ENCODE measurements at regions not wholly inside any gene's neighbourhood (a gene's known extent, or its start where the extent isn't known, plus 50 kb on each side); places are given as distances from the start of the nearest gene placed in this dataset.
A peak's percentile ranks its signal among the peaks of the same experiment; 100 is the strongest.
"Not testable (repeated sequence)": the region's sequence is repeated elsewhere in the genome, so short reads cannot be mapped to it uniquely, and the experiment has no call there.

GRCh38 chrX:78839711-78840110 is 92.2 kb downstream of the LPAR4 start:
- Histone ChIP-seq H3K4me1 (ENCODE audit: insufficient read depth, low read length, severe bottlenecking) (no peaks in the 10 kb centered on the region), H3F3A (ENCODE audit: insufficient read depth, low read length) (no peaks in the 10 kb centered on the region), H3K79me2 (ENCODE audit: insufficient read depth, low read length) (no peaks in the 10 kb centered on the region)

GRCh38 chrX:78844218-78844617 is 96.7 kb downstream of the LPAR4 start:
- not testable (repeated sequence) for H3K9me3 ChIP-seq (ENCODE audit: low read length); H3K36me3 ChIP-seq (ENCODE audit: insufficient read depth, low read length); H3K4me3 ChIP-seq (ENCODE audit: low read depth, low read length, poor library complexity, severe bottlenecking); H4K20me1 ChIP-seq (ENCODE audit: insufficient read depth, low read length); H3K27me3 ChIP-seq (ENCODE audit: insufficient read depth, low read length); H3K9me2 ChIP-seq (ENCODE audit: low read depth, low read length); H2AFZ ChIP-seq (ENCODE audit: low read length); H3K4me2 ChIP-seq (ENCODE audit: low read length); H3F3A ChIP-seq (ENCODE audit: insufficient read depth, low read length); H3K27ac ChIP-seq (ENCODE audit: low read depth, low read length, poor library complexity, severe bottlenecking); H3K79me2 ChIP-seq (ENCODE audit: insufficient read depth, low read length); H3K4me1 ChIP-seq (ENCODE audit: insufficient read depth, low read length, severe bottlenecking); H3K9ac ChIP-seq (ENCODE audit: low read length)

More at GRCh38 chrX:78839711-78840110, 92.2 kb downstream of the LPAR4 start:
- TF ChIP-seq EZH2 (IDR thresholded peaks at IDR 0.05; ENCODE audit: borderline replicate concordance, low read length) (no peak), CTCF (IDR thresholded peaks at IDR 0.05; ENCODE audit: low read length) (no peak)
- Histone ChIP-seq H2AFZ (ENCODE audit: low read length) (no peak overlapping the region), H3K4me3 (ENCODE audit: low read depth, low read length, poor library complexity, severe bottlenecking) (no peak overlapping the region), H3K9me2 (ENCODE audit: low read depth, low read length) (no peaks in the 10 kb centered on the region), H4K20me1 (ENCODE audit: insufficient read depth, low read length) (no peaks in the 10 kb centered on the region), H3K9ac (ENCODE audit: low read length) (no peak overlapping the region), H3K36me3 (ENCODE audit: insufficient read depth, low read length) (no peaks in the 10 kb centered on the region), H3K4me2 (ENCODE audit: low read length) (no peak overlapping the region), H3K9me3 (ENCODE audit: low read length) (no peaks in the 10 kb centered on the region), H3K27me3 (ENCODE audit: insufficient read depth, low read length) (no peaks in the 10 kb centered on the region), H3K27ac (ENCODE audit: low read depth, low read length, poor library complexity, severe bottlenecking) (no peak overlapping the region)

GRCh38 chrX:78881248-78881647 is 63.9 kb upstream of the P2RY10 start:
- H3K4me2 ChIP-seq (ENCODE audit: low read length); H4K20me1 ChIP-seq (ENCODE audit: insufficient read depth, low read length); H3K9me3 ChIP-seq (ENCODE audit: low read length); H3K4me1 ChIP-seq (ENCODE audit: insufficient read depth, low read length, severe bottlenecking); H3F3A ChIP-seq (ENCODE audit: insufficient read depth, low read length); H2AFZ ChIP-seq (ENCODE audit: low read length); H3K27ac ChIP-seq (ENCODE audit: low read depth, low read length, poor library complexity, severe bottlenecking); H3K79me2 ChIP-seq (ENCODE audit: insufficient read depth, low read length); H3K4me3 ChIP-seq (ENCODE audit: low read depth, low read length, poor library complexity, severe bottlenecking); H3K27me3 ChIP-seq (ENCODE audit: insufficient read depth, low read length); H3K9me2 ChIP-seq (ENCODE audit: low read depth, low read length); H3K36me3 ChIP-seq (ENCODE audit: insufficient read depth, low read length); H3K9ac ChIP-seq (ENCODE audit: low read length): not testable (repeated sequence)

GRCh38 chrX:78886550-78886949 is 58.6 kb upstream of the P2RY10 start:
- H3K4me2 ChIP-seq (ENCODE audit: low read length) = no peak overlapping the region
- H3K9me3 ChIP-seq (ENCODE audit: low read length) = no peaks in the 10 kb centered on the region
- H3K36me3 ChIP-seq (ENCODE audit: insufficient read depth, low read length) = no peaks in the 10 kb centered on the region
- no peaks in the 10 kb centered on the region for H3K4me1 ChIP-seq (ENCODE audit: insufficient read depth, low read length, severe bottlenecking)
- no peaks in the 10 kb centered on the region for H3K79me2 ChIP-seq (ENCODE audit: insufficient read depth, low read length)
- H3K27me3 ChIP-seq (ENCODE audit: insufficient read depth, low read length) = no peaks in the 10 kb centered on the region
- no peaks in the 10 kb centered on the region for H3K9me2 ChIP-seq (ENCODE audit: low read depth, low read length)
- no peak for TF ChIP-seq EZH2 (IDR thresholded peaks at IDR 0.05; ENCODE audit: borderline replicate concordance, low read length)
- peak; percentile 45; the same call in 1 of the 2 replicates for TF ChIP-seq CTCF (IDR thresholded peaks at IDR 0.05; ENCODE audit: low read length)
- no peak overlapping the region for H3K27ac ChIP-seq (ENCODE audit: low read depth, low read length, poor library complexity, severe bottlenecking)
- H2AFZ ChIP-seq (ENCODE audit: low read length) = no peak overlapping the region
- no peaks in the 10 kb centered on the region for H4K20me1 ChIP-seq (ENCODE audit: insufficient read depth, low read length)
- no peaks in the 10 kb centered on the region for H3F3A ChIP-seq (ENCODE audit: insufficient read depth, low read length)
- H3K4me3 ChIP-seq (ENCODE audit: low read depth, low read length, poor library complexity, severe bottlenecking) = no peak overlapping the region
- no peak overlapping the region for H3K9ac ChIP-seq (ENCODE audit: low read length)
